Thyroid gland (tissue), 4 donors: ENCODE measurements at regions not wholly inside any gene's neighbourhood (a gene's known extent, or its start where the extent isn't known, plus 50 kb on each side); places are given as distances from the start of the nearest gene placed in this dataset.
"Not testable (repeated sequence)": the region's sequence is repeated elsewhere in the genome, so short reads cannot be mapped to it uniquely, and the experiment has no call there.

Experiments
- CTCF ChIP-seq, 6 experiments: fragments of 200-600 bp in 3 of 6; fragments of 450-650 bp in 3 of 6; sonication (generic) in 3 of 6; IDR thresholded peaks; one replicate each; pipeline ENCODE4 v1.5.1; 2016 to 2019; ENCODE audit warnings: antibody characterized with exemption in 6 of 6, mild to moderate bottlenecking in 2 of 6, inconsistent platforms in 1 of 6, moderate library complexity in 1 of 6
- POLR2A ChIP-seq, 2 donors: fragments of 450-650 bp; IDR thresholded peaks; one replicate each; pipeline ENCODE4 v1.6.1; 2017; ENCODE audit warnings: antibody characterized with exemption in 2 of 2, mild to moderate bottlenecking in 2 of 2, moderate library complexity in 1 of 2

DNA sequence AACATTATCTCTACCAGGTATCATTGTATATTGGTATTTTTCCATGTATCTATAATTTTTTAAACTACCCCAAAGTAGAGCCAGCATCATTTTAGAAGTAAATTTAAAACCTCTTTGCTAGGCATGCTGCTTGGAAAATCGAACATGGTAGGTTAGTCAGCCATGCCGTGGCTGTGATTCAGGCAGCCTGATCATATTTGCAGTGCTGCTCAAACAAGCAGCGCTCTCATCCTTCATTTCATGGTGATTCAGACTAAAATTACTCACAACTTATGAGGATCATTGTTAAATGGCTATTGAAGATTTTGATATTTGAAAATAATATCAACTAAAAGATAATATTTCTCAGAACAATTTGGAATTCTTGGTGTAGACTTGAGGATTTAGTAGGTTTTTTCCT is 161.2 kb upstream of the SPATA31A3 start:
- TF ChIP-seq CTCF, POLR2A (IDR thresholded peaks at IDR 0.05): not testable (repeated sequence)
